Stimulated activated CD4-positive, alpha-beta T cell treated with anti-CD3 and anti-CD28 coated beads, Interleukin-4, amount 100 ng/mL, for 1 hour (primary cell): ENCODE measurements at regions not wholly inside any gene's neighbourhood (a gene's known extent, or its start where the extent isn't known, plus 50 kb on each side); places are given as distances from the start of the nearest gene placed in this dataset.

Source experiments
- DNase-seq: peaks from one replicate; pipeline ENCODE4 v3.0.0-alpha.2; 2020

DNA sequence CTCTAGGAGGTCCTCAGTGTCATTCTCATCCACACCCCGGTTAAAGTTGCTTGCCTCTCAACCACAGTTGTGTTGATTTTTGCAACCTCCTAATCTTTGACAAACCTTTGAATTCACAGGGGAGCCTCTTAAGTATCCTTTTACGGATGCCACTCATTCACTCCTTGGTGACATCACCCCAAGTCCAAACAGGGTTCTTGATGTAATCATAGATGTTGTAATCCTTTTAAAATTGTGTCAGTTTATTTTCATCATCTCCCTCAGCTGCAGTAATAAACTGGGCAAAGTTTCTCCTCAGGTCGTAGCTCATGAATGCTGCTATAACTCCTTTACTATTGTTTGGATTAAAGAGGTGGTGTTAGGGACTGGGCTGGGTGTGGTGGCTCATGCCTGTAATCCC lies 637.2 kb upstream of the NUDT12 start:
- DNase-seq = no peak

- DNase-seq = no peak
These were observed 635.6 kb upstream of the NUDT12 start for GRCh38 chr5:104198156-104198555.

- no peak for DNase-seq
These were observed 627.3 kb upstream of the NUDT12 start for GRCh38 chr5:104189909-104190308.

GRCh38 chr5:104189031-104189430 lies 626.4 kb upstream of the NUDT12 start:
- DNase-seq = no peak

DNA sequence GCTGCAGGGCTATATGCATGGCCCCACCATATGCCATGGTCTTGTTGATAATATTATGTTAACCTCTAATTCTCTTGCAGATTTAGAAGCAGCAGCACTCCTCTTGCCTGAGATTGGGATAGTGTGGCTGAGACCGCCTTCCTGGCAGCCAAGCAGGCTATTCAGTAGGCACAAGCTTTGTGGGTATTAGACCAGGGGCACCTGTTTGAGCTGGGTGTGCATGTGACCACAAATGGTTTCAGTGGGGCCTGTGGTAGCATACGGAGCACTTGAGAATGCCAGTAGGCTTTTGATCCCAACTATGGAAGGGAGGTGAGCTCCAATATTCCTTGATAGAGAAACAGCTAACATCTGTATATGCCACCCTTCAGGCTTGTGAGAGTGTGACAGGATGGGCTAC lies 625.1 kb upstream of the NUDT12 start:
- no peak for DNase-seq

GRCh38 chr5:104186510-104186909 lies 623.9 kb upstream of the NUDT12 start:
- no peak for DNase-seq

DNA sequence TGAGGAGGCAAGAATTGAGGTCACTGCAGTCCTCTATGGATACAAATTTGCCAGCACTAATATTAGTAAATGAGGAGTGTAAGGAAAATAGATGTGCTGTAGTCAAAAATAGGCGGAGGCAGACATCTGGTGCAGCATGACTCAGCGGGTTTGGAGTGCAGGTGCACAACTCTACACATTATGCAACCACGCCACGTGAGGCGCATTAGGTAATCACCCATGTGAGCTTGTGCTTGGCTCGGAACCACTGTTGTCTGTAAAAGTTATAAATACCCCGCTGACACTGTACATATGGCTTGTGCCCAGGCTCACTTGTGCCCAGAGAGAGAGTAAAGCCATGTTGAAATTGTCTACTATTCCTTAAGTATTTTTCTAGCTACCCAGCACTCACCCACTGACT lies 623.5 kb upstream of the NUDT12 start:
- no peak for DNase-seq

- DNase-seq = no peak
These were observed 621.7 kb upstream of the NUDT12 start for GRCh38 chr5:104184264-104184663.

- DNase-seq = no peak
These were observed 616.4 kb upstream of the NUDT12 start for GRCh38 chr5:104178829-104179456.

DNA sequence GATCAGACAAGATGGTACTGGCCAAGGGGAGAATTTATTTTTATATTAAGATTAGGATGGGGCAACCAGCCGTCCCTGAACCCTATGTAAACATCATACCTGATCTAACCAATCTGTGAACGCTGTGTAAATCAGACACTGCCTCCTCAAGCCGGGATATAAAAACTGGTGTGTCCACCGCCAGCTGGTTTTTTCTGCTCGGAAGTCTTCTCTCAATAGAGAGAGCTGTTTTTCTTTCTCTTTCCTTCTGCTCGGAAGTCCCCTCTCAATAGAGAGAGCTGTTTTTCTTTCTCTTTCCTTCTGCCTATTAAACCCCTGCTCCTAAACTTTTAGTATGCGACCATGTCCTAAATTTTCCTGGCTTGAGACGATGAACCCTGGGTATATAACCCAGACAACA lies 615.5 kb upstream of the NUDT12 start:
- DNase-seq = no peak

DNA sequence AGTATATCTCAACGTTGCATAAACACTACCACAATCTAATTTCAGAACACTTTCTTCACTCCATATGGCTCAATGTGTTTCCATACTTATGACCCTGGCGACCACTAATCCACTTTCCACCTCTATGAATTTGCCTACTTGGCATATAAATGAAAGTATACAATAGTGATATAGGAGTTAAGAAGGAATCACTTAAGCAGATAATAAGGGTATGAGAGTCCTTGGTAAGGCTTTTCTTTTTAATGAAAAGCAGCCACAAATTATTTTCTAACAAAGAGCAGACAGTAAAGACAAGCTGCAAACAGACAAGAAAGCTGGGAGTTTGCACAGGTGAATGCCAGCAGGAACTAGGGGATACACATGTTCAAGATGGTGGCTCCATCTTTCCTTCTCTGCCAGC lies 615.1 kb upstream of the NUDT12 start:
- DNase-seq = no peak

- DNase-seq = no peak
These were observed 610.4 kb upstream of the NUDT12 start for GRCh38 chr5:104172976-104173375.

- DNase-seq = no peak
These were observed 609.5 kb upstream of the NUDT12 start for GRCh38 chr5:104171958-104172690.

DNA sequence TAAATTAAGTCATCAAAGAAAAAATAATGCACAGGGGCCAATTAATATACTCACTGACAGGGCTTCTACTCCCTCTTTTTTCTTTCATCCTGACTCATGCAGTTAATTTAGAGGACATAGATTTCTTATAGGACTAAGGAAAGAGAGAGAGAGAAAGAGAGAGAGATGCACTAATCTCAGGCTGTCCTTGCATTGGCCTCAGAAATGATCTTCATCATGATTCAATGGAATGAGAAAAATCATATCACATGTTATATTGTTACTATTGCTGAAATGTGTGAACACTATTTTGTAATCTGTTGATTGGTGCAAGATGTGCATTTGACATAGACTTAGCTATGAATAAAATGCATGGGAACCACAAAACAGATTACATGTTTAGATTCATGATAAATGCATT lies 608.3 kb upstream of the NUDT12 start:
- no peak for DNase-seq

DNA sequence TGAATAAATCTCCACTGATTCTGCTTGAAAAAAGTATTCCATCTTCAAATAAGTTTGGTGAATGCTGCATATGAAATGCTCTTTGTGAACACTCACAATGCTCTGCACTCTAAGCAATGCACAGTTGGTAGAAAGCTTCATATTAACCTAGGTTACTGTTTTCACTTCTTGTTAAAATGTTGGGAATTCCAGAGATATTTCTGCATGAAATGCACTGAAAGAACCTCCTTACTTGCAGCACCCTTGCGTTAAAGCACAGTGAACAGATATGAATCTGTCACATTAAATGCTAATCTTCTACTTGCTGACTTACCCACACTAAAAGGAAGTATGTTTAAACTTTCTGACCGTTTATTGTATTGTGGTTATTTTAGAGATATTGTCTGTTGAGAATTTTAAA lies 584.1 kb upstream of the NUDT12 start:
- no peak for DNase-seq

- DNase-seq = no peak
These were observed 577.3 kb upstream of the NUDT12 start for GRCh38 chr5:104139840-104140239.

GRCh38 chr5:104130320-104130719 lies 567.7 kb upstream of the NUDT12 start:
- no peak for DNase-seq

- no peak for DNase-seq
These were observed 565.8 kb upstream of the NUDT12 start for GRCh38 chr5:104128348-104128747.

DNA sequence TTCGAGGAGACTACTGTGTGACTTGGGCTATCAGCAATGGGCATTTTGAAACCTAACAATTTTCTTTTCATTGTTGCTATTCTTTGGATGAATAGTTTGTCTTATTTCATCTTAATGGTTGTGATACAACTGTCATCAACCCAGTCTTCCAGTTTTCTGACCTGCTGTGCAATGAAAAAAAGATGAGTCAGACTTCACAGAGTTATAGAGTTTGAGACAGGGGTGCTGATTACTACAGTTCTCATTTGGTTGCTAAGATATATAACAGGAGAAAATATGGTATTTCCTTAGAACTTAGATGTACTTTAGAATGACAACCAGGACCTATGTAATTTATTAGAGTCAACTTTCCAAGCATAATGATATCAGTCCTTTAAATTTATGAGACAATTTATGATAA lies 564.4 kb upstream of the NUDT12 start:
- no peak for DNase-seq

GRCh38 chr5:104119529-104119928 lies 556.9 kb upstream of the NUDT12 start:
- DNase-seq = no peak

DNA sequence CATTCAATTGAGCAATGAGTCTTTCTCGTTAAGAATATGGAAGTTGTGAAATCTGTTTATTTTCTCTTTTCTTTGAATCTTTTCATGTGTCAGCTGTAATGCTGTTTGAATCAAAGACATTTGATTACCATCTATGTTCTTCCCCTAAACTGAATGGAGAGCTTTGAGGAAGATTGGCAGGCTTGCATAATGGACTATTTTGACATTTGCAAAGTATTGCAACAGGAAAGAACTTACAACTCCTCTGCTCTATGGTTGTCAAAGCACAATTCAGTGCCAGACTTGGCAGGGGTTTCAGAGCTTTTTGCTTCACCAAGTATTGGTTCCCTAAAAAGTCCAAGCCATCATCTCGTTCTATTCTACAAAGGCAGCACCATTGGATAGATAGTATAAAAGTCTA lies 549.0 kb upstream of the NUDT12 start:
- DNase-seq = no peak

GRCh38 chr5:104096451-104096850 lies 533.9 kb upstream of the NUDT12 start:
- no peak for DNase-seq

GRCh38 chr5:104095527-104095926 lies 532.9 kb upstream of the NUDT12 start:
- DNase-seq = no peak

GRCh38 chr5:104088876-104089778 lies 526.5 kb upstream of the NUDT12 start:
- no peak for DNase-seq
